ENCODE measurements at regions not wholly inside any gene's neighbourhood (a gene's known extent, or its start where the extent isn't known, plus 50 kb on each side); places are given as distances from the start of the nearest gene placed in this dataset.

- TF ChIP-seq GTF2F1 (IDR thresholded peaks at IDR 0.05; ENCODE audit: borderline replicate concordance, low read depth, low read length) (no peak), SUZ12 (IDR thresholded peaks at IDR 0.05; ENCODE audit: low read length) (no peak), RXRA (IDR thresholded peaks at IDR 0.05; ENCODE audit: insufficient read depth, low read depth, low read length) (no peak), CREB1 (IDR thresholded peaks at IDR 0.05) (no peak), KDM5A (IDR thresholded peaks at IDR 0.05; ENCODE audit: low read length) (no peak), E2F6 (IDR thresholded peaks at IDR 0.05) (no peak), CHD2 (IDR thresholded peaks at IDR 0.05; ENCODE audit: low read length) (no peak), CTCF (IDR thresholded peaks at IDR 0.05; ENCODE audit: control extremely low read depth in 1 of 3, insufficient read depth in 1 of 3, low read depth in 1 of 3, low read length in 3 of 3) (no peak)
Observed at GRCh38 chr3:18767756-18768303, 342.7 kb upstream of the SATB1 start (continued).

All from H1 (cell line).